Spleen (tissue), 7 donors: ENCODE measurements at regions not wholly inside any gene's neighbourhood (a gene's known extent, or its start where the extent isn't known, plus 50 kb on each side); places are given as distances from the start of the nearest gene placed in this dataset.

ENCODE experiments used
- POLR2A ChIP-seq, 3 donors: fragments of 450-650 bp; IDR thresholded peaks; one replicate each; pipeline ENCODE4 v1.5.1; 2017; ENCODE audit warnings: antibody characterized with exemption in 3 of 3, mild to moderate bottlenecking in 1 of 3
- POLR2AphosphoS5 ChIP-seq, 3 donors: sonication (generic); formaldehyde crosslinking; IDR thresholded peaks; one replicate each; pipeline ENCODE4 v1.5.1; 2017; ENCODE audit warnings: antibody characterized with exemption in 3 of 3
- TF ChIP-seq, protein P1 (sequence below), 11 experiments: fragments of 200-600 bp in 7 of 11; fragments of 450-650 bp in 4 of 11; sonication (generic) in 4 of 11; IDR thresholded peaks in 8 of 11; conservative IDR thresholded peaks in 3 of 11; 1 replicate in 7 of 11; 2 replicates in 4 of 11; pipeline versions ENCODE4 v1.4.0 to v1.8.0; 2016 to 2021; ENCODE audit warnings: antibody characterized with exemption in 11 of 11, inconsistent platforms in 4 of 11, mild to moderate bottlenecking in 1 of 11
- donor health status: DM: no; HTN: no; CAD: no; lungs with moderate emphysema.
- donor health status: DM: no; HTN: no; CAD: no.
- donor health status: DM: no; HTN: no; CAD: no.

DNA sequence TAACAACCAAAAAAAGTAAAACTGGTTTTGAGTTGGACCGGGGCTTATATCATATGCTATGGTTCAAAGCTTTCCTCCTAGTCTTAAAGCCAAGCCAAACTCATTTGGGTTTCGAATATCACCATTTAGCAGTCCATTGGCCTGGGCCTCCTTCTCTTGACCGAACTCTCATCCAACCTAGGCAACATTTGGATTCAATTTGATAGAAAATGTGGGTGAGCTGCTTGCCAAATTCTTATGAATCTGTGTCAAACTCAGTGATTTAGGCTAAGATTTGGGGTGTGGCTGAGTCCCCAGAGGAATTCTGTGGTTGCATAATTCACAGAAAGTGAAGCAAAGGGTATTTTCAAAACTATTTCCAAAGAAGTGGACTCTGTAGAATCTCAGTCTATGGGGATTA is 83.7 kb downstream of the BLID start:
- TF ChIP-seq, protein P1, sequence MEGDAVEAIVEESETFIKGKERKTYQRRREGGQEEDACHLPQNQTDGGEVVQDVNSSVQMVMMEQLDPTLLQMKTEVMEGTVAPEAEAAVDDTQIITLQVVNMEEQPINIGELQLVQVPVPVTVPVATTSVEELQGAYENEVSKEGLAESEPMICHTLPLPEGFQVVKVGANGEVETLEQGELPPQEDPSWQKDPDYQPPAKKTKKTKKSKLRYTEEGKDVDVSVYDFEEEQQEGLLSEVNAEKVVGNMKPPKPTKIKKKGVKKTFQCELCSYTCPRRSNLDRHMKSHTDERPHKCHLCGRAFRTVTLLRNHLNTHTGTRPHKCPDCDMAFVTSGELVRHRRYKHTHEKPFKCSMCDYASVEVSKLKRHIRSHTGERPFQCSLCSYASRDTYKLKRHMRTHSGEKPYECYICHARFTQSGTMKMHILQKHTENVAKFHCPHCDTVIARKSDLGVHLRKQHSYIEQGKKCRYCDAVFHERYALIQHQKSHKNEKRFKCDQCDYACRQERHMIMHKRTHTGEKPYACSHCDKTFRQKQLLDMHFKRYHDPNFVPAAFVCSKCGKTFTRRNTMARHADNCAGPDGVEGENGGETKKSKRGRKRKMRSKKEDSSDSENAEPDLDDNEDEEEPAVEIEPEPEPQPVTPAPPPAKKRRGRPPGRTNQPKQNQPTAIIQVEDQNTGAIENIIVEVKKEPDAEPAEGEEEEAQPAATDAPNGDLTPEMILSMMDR (IDR thresholded peaks at IDR 0.05 in 8 of 11, conservative IDR thresholded peaks at IDR 0.05 in 3 of 11) = no peak
- TF ChIP-seq POLR2A (IDR thresholded peaks at IDR 0.05) (no peak), POLR2AphosphoS5 (IDR thresholded peaks at IDR 0.05) (no peak)
